ENCODE measurements at regions not wholly inside any gene's neighbourhood (a gene's known extent, or its start where the extent isn't known, plus 50 kb on each side); places are given as distances from the start of the nearest gene placed in this dataset.
"Not testable (repeated sequence)": the region's sequence is repeated elsewhere in the genome, so short reads cannot be mapped to it uniquely, and the experiment has no call there.

- DNase-seq, result no peak
Measured at GRCh38 chr17:20771104-20771503, 191.6 kb downstream of the CDRT15L2 start.

GRCh38 chr17:20774472-20775135 is 195.1 kb downstream of the CDRT15L2 start:
- DNase-seq, result no peak

GRCh38 chr17:20775331-20775730 is 195.8 kb downstream of the CDRT15L2 start:
- DNase-seq, result no peak

GRCh38 chr17:20779521-20779920 is 200.0 kb downstream of the CDRT15L2 start:
- DNase-seq, result no peak

- DNase-seq, result no peak
Measured at GRCh38 chr17:20781260-20781659, 201.7 kb downstream of the CDRT15L2 start.

- not testable (repeated sequence) for DNase-seq
Measured at GRCh38 chr17:20781869-20782268, 202.3 kb downstream of the CDRT15L2 start.

- no peak for DNase-seq
Measured at GRCh38 chr17:20783091-20783490, 203.6 kb downstream of the CDRT15L2 start.

GRCh38 chr17:20784100-20784665 is 204.7 kb downstream of the CDRT15L2 start:
- DNase-seq, result no peak

- DNase-seq, result no peak
Measured at GRCh38 chr17:20787281-20787680, 207.8 kb downstream of the CDRT15L2 start.

GRCh38 chr17:20791626-20792025 is 212.1 kb downstream of the CDRT15L2 start:
- no peak for DNase-seq

GRCh38 chr17:20794532-20794931 is 215.0 kb downstream of the CDRT15L2 start:
- not testable (repeated sequence) for DNase-seq

- no peak for DNase-seq
Measured at GRCh38 chr17:20797292-20797691, 217.8 kb downstream of the CDRT15L2 start.

- DNase-seq, result no peak
Measured at GRCh38 chr17:20800146-20800545, 220.6 kb downstream of the CDRT15L2 start.

GRCh38 chr17:20805751-20806150 is 226.2 kb downstream of the CDRT15L2 start:
- DNase-seq, result no peak

- DNase-seq, result not testable (repeated sequence)
Measured at GRCh38 chr17:20807566-20807965, 228.0 kb downstream of the CDRT15L2 start.

- not testable (repeated sequence) for DNase-seq
Measured at GRCh38 chr17:20815410-20815809, 227.4 kb downstream of the USP22 start.

GRCh38 chr17:20823905-20824304 is 218.9 kb downstream of the USP22 start:
- no peak for DNase-seq

GRCh38 chr17:20825539-20825938 is 217.3 kb downstream of the USP22 start:
- no peak for DNase-seq

GRCh38 chr17:20840453-20840852 is 202.4 kb downstream of the USP22 start:
- not testable (repeated sequence) for DNase-seq

- not testable (repeated sequence) for DNase-seq
Measured at GRCh38 chr17:20840987-20841865, 201.6 kb downstream of the USP22 start.

GRCh38 chr17:20842012-20842411 is 200.8 kb downstream of the USP22 start:
- not testable (repeated sequence) for DNase-seq

GRCh38 chr17:20843261-20843660 is 199.6 kb downstream of the USP22 start:
- not testable (repeated sequence) for DNase-seq

- DNase-seq, result not testable (repeated sequence)
Measured at GRCh38 chr17:20843799-20844553, 198.8 kb downstream of the USP22 start.
